HCT116 (cell line): ENCODE measurements at regions not wholly inside any gene's neighbourhood (a gene's known extent, or its start where the extent isn't known, plus 50 kb on each side); places are given as distances from the start of the nearest gene placed in this dataset.
A peak's percentile ranks its signal among the peaks of the same experiment; 100 is the strongest.

Experiments
- ATAC-seq: fragments of 200-7000 bp; cut with Tn5 transposase; 2 replicates; pipeline ENCODE4 v1.9.1; 2020; ENCODE audit warnings: mild to moderate bottlenecking, moderate library complexity
- BruUV-seq: library from RNA; stranded (reverse); fragments of 400-500 nt; replicated peaks from 2 replicates; lab custom pipeline; 2021; lab: Mats Ljungman, UMichigan
- CTCF ChIA-PET: fragments of 300-600 bp; sonication (Branson Sonifier 250); formaldehyde crosslinking; loops from one replicate; lab custom pipeline; 2021; ENCODE audit warnings: antibody characterized with exemption; lab: Charles Lee
- POLR2A ChIA-PET: fragments of 300-600, 350-600 bp; sonication (Branson Sonifier 250); formaldehyde crosslinking; loops from one replicate; lab custom pipeline; 2021; ENCODE audit warnings: antibody characterized with exemption; lab: Charles Lee
- RAD21 ChIA-PET, 2 experiments: fragments of 300-600 bp; sonication (Branson Sonifier 250); formaldehyde crosslinking; loops; one replicate each; lab custom pipeline; 2023; ENCODE audit warnings: low total read pairs in 2 of 2; ENCODE audit not compliant: uncharacterized antibody in 2 of 2, unreplicated experiment in 2 of 2, low non-redundant PET in 1 of 2; lab: Charles Lee
- DNase-seq: peaks from one replicate; pipeline ENCODE4 v3.0.0-alpha.2; 2010; ENCODE audit warnings: low read depth, low spot score
- H2AFZ ChIP-seq: fragments of 200-600 bp; shearing (Covaris generic), sonication (generic); 2 replicates; pipeline ENCODE4 v1.6.1; 2017; ENCODE audit warnings: low read depth, mixed run types, mixed read lengths, antibody characterized with exemption, low read length; ENCODE audit not compliant: poor library complexity, severe bottlenecking
- H3K27ac ChIP-seq: 2 replicates; pipeline ENCODE4 v1.5.1; 2012; ENCODE audit warnings: low read depth, low read length
- H3K27me3 ChIP-seq: fragments of 200-600 bp; sonication (generic); 2 replicates; pipeline ENCODE4 v1.6.1; 2016; ENCODE audit warnings: mixed run types, low read length, mixed read lengths; ENCODE audit not compliant: insufficient read depth
- H3K36me3 ChIP-seq, 2 experiments: fragments of 200-500 bp in 1 of 2; fragments of 200-600 bp in 1 of 2; sonication (Bioruptor generic) in 1 of 2; sonication (generic) in 1 of 2; 2 replicates each; pipeline versions ENCODE4 v1.5.1 to v1.6.1; 2014 to 2016; ENCODE audit warnings: low read length in 2 of 2, inconsistent platforms in 1 of 2, mixed read lengths in 1 of 2, mixed run types in 1 of 2; ENCODE audit not compliant: insufficient read depth in 2 of 2, control insufficient read depth in 1 of 2
- H3K4me1 ChIP-seq, 2 experiments: fragments of 200-600 bp in 1 of 2; sonication (generic) in 1 of 2; 2 replicates each; pipeline versions ENCODE4 v1.5.1 to v1.6.1; 2012 to 2017; ENCODE audit warnings: low read length in 2 of 2, inconsistent platforms in 1 of 2, mild to moderate bottlenecking in 1 of 2, mixed read lengths in 1 of 2, mixed run types in 1 of 2, moderate library complexity in 1 of 2; ENCODE audit not compliant: insufficient read depth in 2 of 2, control insufficient read depth in 1 of 2
- H3K4me2 ChIP-seq: fragments of 200-600 bp; sonication (generic); 2 replicates; pipeline ENCODE4 v1.6.1; 2017; ENCODE audit warnings: mixed run types, low read length, mixed read lengths
- H3K4me3 ChIP-seq, 2 experiments: fragments of 200-600 bp in 1 of 2; sonication (generic) in 1 of 2; replicated peaks in 1 of 2; 2 replicates each; pipeline ENCODE4 v1.5.1; 2011 to 2016; ENCODE audit warnings: low read length in 2 of 2, control low read depth in 1 of 2, low read depth in 1 of 2, mild to moderate bottlenecking in 1 of 2, mixed read lengths in 1 of 2, mixed run types in 1 of 2
- H3K79me2 ChIP-seq: fragments of 200-600 bp; sonication (generic); 2 replicates; pipeline ENCODE4 v1.6.1; 2017; ENCODE audit warnings: mild to moderate bottlenecking, mixed run types, low read length, moderate library complexity, mixed read lengths; ENCODE audit not compliant: insufficient read depth
- H3K9ac ChIP-seq: fragments of 200-600 bp; sonication (generic); 2 replicates; pipeline ENCODE4 v1.6.1; 2016; ENCODE audit warnings: low read length, mixed read lengths
- H3K9me2 ChIP-seq: fragments of 200-600 bp; sonication (generic), shearing (Covaris generic); 2 replicates; pipeline ENCODE4 v1.6.1; 2017; ENCODE audit warnings: mixed run types, mild to moderate bottlenecking, moderate library complexity; ENCODE audit not compliant: insufficient read depth
- H3K9me3 ChIP-seq, 2 experiments: fragments of 200-500 bp in 1 of 2; fragments of 200-600 bp in 1 of 2; sonication (Bioruptor generic) in 1 of 2; sonication (generic) in 1 of 2; 2 replicates each; pipeline ENCODE4 v1.6.1; 2014 to 2017; ENCODE audit warnings: low read length in 2 of 2, mixed read lengths in 2 of 2, inconsistent platforms in 1 of 2, low read depth in 1 of 2, mild to moderate bottlenecking in 1 of 2, mixed run types in 1 of 2, moderate library complexity in 1 of 2; ENCODE audit not compliant: control insufficient read depth in 1 of 2, insufficient read depth in 1 of 2
- H4K20me1 ChIP-seq: fragments of 200-600 bp; sonication (generic), shearing (Covaris generic); 2 replicates; pipeline ENCODE4 v1.6.1; 2017; ENCODE audit warnings: mixed run types, mild to moderate bottlenecking, moderate library complexity; ENCODE audit not compliant: insufficient read depth
- ATF3 ChIP-seq: IDR thresholded peaks from 2 replicates; pipeline ENCODE4 v1.6.1; 2012
- CBX3 ChIP-seq: IDR thresholded peaks from 2 replicates; pipeline ENCODE4 v1.6.1; 2012; ENCODE audit warnings: low read depth
- CTCF ChIP-seq, 3 experiments: fragments of 200-600 bp in 1 of 3; sonication (generic) in 1 of 3; IDR thresholded peaks in 2 of 3; conservative IDR thresholded peaks in 1 of 3; 2 replicates each; pipeline ENCODE4 v1.5.1; 2012 to 2017; ENCODE audit warnings: low read depth in 2 of 3, low read length in 2 of 3, antibody characterized with exemption in 1 of 3, borderline replicate concordance in 1 of 3, control low read depth in 1 of 3, mild to moderate bottlenecking in 1 of 3, mixed read lengths in 1 of 3, mixed run types in 1 of 3, moderate library complexity in 1 of 3; ENCODE audit not compliant: insufficient read depth in 1 of 3
- EGR1 ChIP-seq: IDR thresholded peaks from 2 replicates; pipeline ENCODE4 v1.6.1; 2012; ENCODE audit warnings: low read depth
- ELF1 ChIP-seq: IDR thresholded peaks from 2 replicates; pipeline ENCODE4 v1.6.1; 2012; ENCODE audit warnings: low read depth, borderline replicate concordance
- EZH2 ChIP-seq: fragments of 200-600 bp; sonication (generic); IDR thresholded peaks from 2 replicates; pipeline ENCODE4 v1.6.1; 2017; ENCODE audit warnings: antibody characterized with exemption, mixed run types
- FOSL1 ChIP-seq: IDR thresholded peaks from 2 replicates; pipeline ENCODE4 v1.6.1; 2012; ENCODE audit warnings: low read depth
- POLR2A ChIP-seq: IDR thresholded peaks from 2 replicates; pipeline ENCODE4 v1.7.0; 2011; ENCODE audit warnings: borderline replicate concordance; ENCODE audit not compliant: insufficient read depth, insufficient read length; ENCODE audit errors: extremely low read depth
- POLR2AphosphoS5 ChIP-seq: IDR thresholded peaks from 2 replicates; pipeline ENCODE4 v1.6.1; 2011; ENCODE audit warnings: mild to moderate bottlenecking, low read depth, low read length, moderate library complexity
- RAD21 ChIP-seq: IDR thresholded peaks from 2 replicates; pipeline ENCODE4 v1.6.1; 2012; ENCODE audit warnings: low read depth, mild to moderate bottlenecking
- REST ChIP-seq: IDR thresholded peaks from 2 replicates; pipeline ENCODE4 v1.6.1; 2012; ENCODE audit warnings: low read depth
- SIN3A ChIP-seq: IDR thresholded peaks from 2 replicates; pipeline ENCODE4 v1.6.1; 2012; ENCODE audit warnings: low read depth
- SP1 ChIP-seq: IDR thresholded peaks from 2 replicates; pipeline ENCODE4 v1.6.1; 2012; ENCODE audit warnings: low read depth
- SRF ChIP-seq: IDR thresholded peaks from 2 replicates; pipeline ENCODE4 v1.6.1; 2012; ENCODE audit warnings: low read depth
- ZFX ChIP-seq: fragments of 450-650 bp; IDR thresholded peaks from 2 replicates; pipeline ENCODE4 v1.6.1; 2017
- ZNF274 ChIP-seq: fragments of 200-500 bp; sonication (Bioruptor generic); IDR thresholded peaks from 2 replicates; pipeline ENCODE4 v1.6.1; 2014; ENCODE audit warnings: mild to moderate bottlenecking, low read depth, low read length, inconsistent platforms
- intact Hi-C: fragments of 100-400 bp; cut with micrococcal nuclease; formaldehyde crosslinking; loops from 2 replicates; pipeline ENCODE4 v1.10.0; 2022

- Histone ChIP-seq H3K9me3 (no peaks in the 10 kb centered on the region), H4K20me1 (no peaks in the 10 kb centered on the region), H3K27me3 (no peaks in the 10 kb centered on the region), H3K79me2 (no peaks in the 10 kb centered on the region)
- no TSS peak for BruUV-seq
- no peak for DNase-seq
- RAD21 ChIA-PET = no interaction called here
- TF ChIP-seq REST (no peak), EGR1 (no peak), FOSL1 (no peak)
- TF ChIP-seq, all 23 proteins: peak for 0
- Histone ChIP-seq H3K36me3 (peaks cover 0 to 3% of the 10 kb centered on the region in 2 experiments; a peak in 1 of 4 replicates), H3K4me2 (no peak overlapping the region), H3K4me3 (no peak overlapping the region), H3K27ac (no peak overlapping the region), H2AFZ (no peak overlapping the region), H3K9ac (no peak overlapping the region), H3K9me2 (no peaks in the 10 kb centered on the region), H3K4me1 (peaks cover 43 to 50% of the 10 kb centered on the region in 2 experiments)
- ATAC-seq = no peak
- ChIA-PET CTCF (no interaction called here), POLR2A (no interaction called here)
- intact Hi-C loops = no loop called here
Measured at GRCh38 chr2:226680719-226681118, 118.9 kb downstream of the IRS1 start.

GRCh38 chr2:226679389-226680065 is 120.1 kb downstream of the IRS1 start:
- POLR2A ChIA-PET = no interaction called here
- intact Hi-C loops = no loop called here
- no peak for ATAC-seq

More at GRCh38 chr2:226679389-226680065, 120.1 kb downstream of the IRS1 start:
- Histone ChIP-seq H3K4me1 (peaks cover 45 to 51% of the 10 kb centered on the region in 2 experiments), H2AFZ (peak overlapping the region; percentile 79), H3K36me3 (peaks cover 0 to 3% of the 10 kb centered on the region in 2 experiments; a peak in 1 of 4 replicates)
- CTCF ChIA-PET = no interaction called here
- TF ChIP-seq CTCF (IDR thresholded peaks at IDR 0.05 in 2 of 3, conservative IDR thresholded peaks at IDR 0.05 in 1 of 3; ENCODE audit: borderline replicate concordance in 1 of 3, insufficient read depth in 1 of 3, low read depth in 2 of 3, low read length in 2 of 3) (no peak), ATF3 (no peak), SRF (no peak), RAD21 (no peak), CBX3 (no peak), ELF1 (no peak), ZFX (no peak), EGR1 (no peak), ZNF274 (no peak), SIN3A (no peak), POLR2A (no peak), SP1 (no peak), EZH2 (no peak), POLR2AphosphoS5 (no peak)
- TF ChIP-seq, all 23 proteins: peak for 0
- Histone ChIP-seq H3K27me3 (no peaks in the 10 kb centered on the region), H4K20me1 (no peaks in the 10 kb centered on the region), H3K4me2 (no peak overlapping the region), H3K4me3 (no peak overlapping the region), H3K27ac (peak overlapping the region; percentile 3; the same call in 1 of the 2 replicates), H3K79me2 (no peaks in the 10 kb centered on the region), H3K9me3 (no peaks in the 10 kb centered on the region), H3K9me2 (no peaks in the 10 kb centered on the region), H3K9ac (no peak overlapping the region)
- RAD21 ChIA-PET = no interaction called here
- no TSS peak for BruUV-seq
- no peak for DNase-seq
